A673 (cell line): ENCODE measurements at regions not wholly inside any gene's neighbourhood (a gene's known extent, or its start where the extent isn't known, plus 50 kb on each side); places are given as distances from the start of the nearest gene placed in this dataset.

Source experiments
- BruUV-seq: library from RNA; stranded (reverse); fragments of 400-500 nt; replicated peaks from 2 replicates; lab custom pipeline; 2021; lab: Mats Ljungman, UMichigan
- CTCF ChIA-PET: fragments of 300-600 bp; sonication (Branson Sonifier 250); formaldehyde crosslinking; loops from one replicate; lab custom pipeline; 2022; ENCODE audit warnings: antibody characterized with exemption; lab: Charles Lee
- POLR2A ChIA-PET: fragments of 300-600 bp; sonication (Branson Sonifier 250); formaldehyde crosslinking; loops from one replicate; lab custom pipeline; 2022; ENCODE audit warnings: antibody characterized with exemption; ENCODE audit not compliant: low non-redundant PET; lab: Charles Lee
- DNase-seq: peaks from one replicate; pipeline ENCODE4 v3.0.0-alpha.2; 2015; ENCODE audit warnings: low spot score
- H3K27ac ChIP-seq: fragments of 200-600 bp; sonication (generic); 2 replicates; pipeline ENCODE4 v1.5.1; 2016; ENCODE audit warnings: mixed run types, low read depth, mild to moderate bottlenecking, mixed read lengths, antibody characterized with exemption, low read length; ENCODE audit not compliant: poor library complexity, severe bottlenecking
- H3K27me3 ChIP-seq: fragments of 200-600 bp; sonication (generic); replicated peaks from 2 replicates; pipeline ENCODE4 v1.6.1; 2017; ENCODE audit warnings: mixed run types, low read depth, mild to moderate bottlenecking, mixed read lengths, antibody characterized with exemption, low read length; ENCODE audit not compliant: insufficient read depth, poor library complexity
- H3K36me3 ChIP-seq: fragments of 200-600 bp; sonication (generic); 2 replicates; pipeline ENCODE4 v1.6.1; 2016; ENCODE audit warnings: mixed run types, mild to moderate bottlenecking, mixed read lengths, antibody characterized with exemption, low read length; ENCODE audit not compliant: insufficient read depth, poor library complexity, severe bottlenecking
- H3K4me1 ChIP-seq: fragments of 200-600 bp; sonication (generic); 2 replicates; pipeline ENCODE4 v1.6.1; 2017; ENCODE audit warnings: mixed run types, mild to moderate bottlenecking, mixed read lengths, antibody characterized with exemption, low read length; ENCODE audit not compliant: insufficient read depth, poor library complexity, severe bottlenecking
- H3K4me3 ChIP-seq: fragments of 200-600 bp; sonication (generic); 2 replicates; pipeline ENCODE4 v1.5.1; 2016; ENCODE audit warnings: low read depth, mixed run types, mild to moderate bottlenecking, mixed read lengths, low read length; ENCODE audit not compliant: poor library complexity, severe bottlenecking
- H3K9me3 ChIP-seq: fragments of 200-600 bp; sonication (generic); 2 replicates; pipeline ENCODE4 v1.6.1; 2016; ENCODE audit warnings: mixed run types, low read depth, mild to moderate bottlenecking, mixed read lengths, antibody characterized with exemption, low read length; ENCODE audit not compliant: poor library complexity, severe bottlenecking
- EZH2 ChIP-seq: fragments of 200-600 bp; sonication (generic); IDR thresholded peaks from 2 replicates; pipeline ENCODE4 v1.6.1; 2017; ENCODE audit warnings: borderline replicate concordance, low read depth, mild to moderate bottlenecking, mixed read lengths, antibody characterized with exemption, low read length; ENCODE audit not compliant: poor library complexity, severe bottlenecking
- intact Hi-C: fragments of 100-400 bp; cut with micrococcal nuclease; formaldehyde crosslinking; loops from one replicate; pipeline ENCODE4 v1.10.0; 2022; ENCODE audit not compliant: unreplicated experiment
- TF ChIP-seq, protein P1 (sequence below): fragments of 300-800, 200-600 bp; sonication (generic); conservative IDR thresholded peaks from 2 replicates; pipeline ENCODE4 v1.5.1; 2017; ENCODE audit warnings: low read depth, mild to moderate bottlenecking, antibody characterized with exemption, low read length, moderate library complexity, mixed read lengths

GRCh38 chr1:195956845-195957244, 651.4 kb downstream of the KCNT2 start:
- Histone ChIP-seq H3K9me3 (no peaks in the 10 kb centered on the region), H3K4me1 (no peaks in the 10 kb centered on the region), H3K36me3 (no peaks in the 10 kb centered on the region), H3K27me3 (peaks cover 4% of the 10 kb centered on the region), H3K4me3 (no peak overlapping the region), H3K27ac (no peak overlapping the region)
- ChIA-PET POLR2A (no interaction called here), CTCF (no interaction called here)
- intact Hi-C loops, result no loop called here
- TF ChIP-seq, protein P1, sequence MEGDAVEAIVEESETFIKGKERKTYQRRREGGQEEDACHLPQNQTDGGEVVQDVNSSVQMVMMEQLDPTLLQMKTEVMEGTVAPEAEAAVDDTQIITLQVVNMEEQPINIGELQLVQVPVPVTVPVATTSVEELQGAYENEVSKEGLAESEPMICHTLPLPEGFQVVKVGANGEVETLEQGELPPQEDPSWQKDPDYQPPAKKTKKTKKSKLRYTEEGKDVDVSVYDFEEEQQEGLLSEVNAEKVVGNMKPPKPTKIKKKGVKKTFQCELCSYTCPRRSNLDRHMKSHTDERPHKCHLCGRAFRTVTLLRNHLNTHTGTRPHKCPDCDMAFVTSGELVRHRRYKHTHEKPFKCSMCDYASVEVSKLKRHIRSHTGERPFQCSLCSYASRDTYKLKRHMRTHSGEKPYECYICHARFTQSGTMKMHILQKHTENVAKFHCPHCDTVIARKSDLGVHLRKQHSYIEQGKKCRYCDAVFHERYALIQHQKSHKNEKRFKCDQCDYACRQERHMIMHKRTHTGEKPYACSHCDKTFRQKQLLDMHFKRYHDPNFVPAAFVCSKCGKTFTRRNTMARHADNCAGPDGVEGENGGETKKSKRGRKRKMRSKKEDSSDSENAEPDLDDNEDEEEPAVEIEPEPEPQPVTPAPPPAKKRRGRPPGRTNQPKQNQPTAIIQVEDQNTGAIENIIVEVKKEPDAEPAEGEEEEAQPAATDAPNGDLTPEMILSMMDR, result no peak
- no peak for TF ChIP-seq EZH2
- no peak for DNase-seq
- no TSS peak for BruUV-seq

DNA sequence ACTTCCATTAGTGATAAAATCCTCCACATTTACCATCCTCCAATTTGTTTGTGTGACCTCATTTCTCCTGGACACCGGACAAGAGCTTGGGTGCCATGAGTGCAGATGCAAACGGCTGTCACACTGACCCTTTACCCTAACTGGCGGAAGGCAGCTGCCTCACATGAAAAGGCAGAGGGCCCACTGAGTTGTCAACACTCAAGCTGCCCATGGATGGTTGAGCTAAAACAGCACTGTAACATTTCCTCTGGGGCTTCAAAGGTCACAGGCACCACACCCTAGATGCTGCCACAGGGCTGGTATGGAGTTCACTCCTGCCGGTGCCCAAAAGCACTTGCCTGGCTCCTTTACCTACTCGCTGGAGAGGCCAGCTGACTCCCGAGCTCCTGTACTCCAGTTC, 653.4 kb downstream of the KCNT2 start:
- TF ChIP-seq EZH2, result no peak
- TF ChIP-seq, protein P1, result no peak
- POLR2A ChIA-PET, result no interaction called here
- intact Hi-C loops, result no loop called here

GRCh38 chr1:195951313-195951712, 656.9 kb downstream of the KCNT2 start:
- ChIA-PET CTCF (no interaction called here), POLR2A (no interaction called here)
- DNase-seq, result no peak
- intact Hi-C loops, result no loop called here
- H3K4me3 ChIP-seq, result no peak overlapping the region
- no peaks in the 10 kb centered on the region for H3K9me3 ChIP-seq
- no peaks in the 10 kb centered on the region for H3K4me1 ChIP-seq
- H3K36me3 ChIP-seq, result no peaks in the 10 kb centered on the region
- no peaks in the 10 kb centered on the region for H3K27me3 ChIP-seq
- no TSS peak for BruUV-seq
- no peak overlapping the region for H3K27ac ChIP-seq
- TF ChIP-seq EZH2, result no peak
- TF ChIP-seq, protein P1, result no peak

More for the DNA sequence above, 653.4 kb downstream of the KCNT2 start:
- Histone ChIP-seq H3K4me3 (no peak overlapping the region), H3K27me3 (peaks cover 4% of the 10 kb centered on the region), H3K9me3 (no peaks in the 10 kb centered on the region), H3K4me1 (no peaks in the 10 kb centered on the region), H3K36me3 (no peaks in the 10 kb centered on the region), H3K27ac (no peak overlapping the region)
- no TSS peak for BruUV-seq
- DNase-seq, result no peak
- CTCF ChIA-PET, result no interaction called here
